CD4-positive, alpha-beta T cell treated with Interleukin-10 for 1 hour (primary cell): ENCODE measurements at regions not wholly inside any gene's neighbourhood (a gene's known extent, or its start where the extent isn't known, plus 50 kb on each side); places are given as distances from the start of the nearest gene placed in this dataset.

Experiments
- DNase-seq: peaks from one replicate; pipeline ENCODE4 v3.0.0-alpha.2; 2020

DNA sequence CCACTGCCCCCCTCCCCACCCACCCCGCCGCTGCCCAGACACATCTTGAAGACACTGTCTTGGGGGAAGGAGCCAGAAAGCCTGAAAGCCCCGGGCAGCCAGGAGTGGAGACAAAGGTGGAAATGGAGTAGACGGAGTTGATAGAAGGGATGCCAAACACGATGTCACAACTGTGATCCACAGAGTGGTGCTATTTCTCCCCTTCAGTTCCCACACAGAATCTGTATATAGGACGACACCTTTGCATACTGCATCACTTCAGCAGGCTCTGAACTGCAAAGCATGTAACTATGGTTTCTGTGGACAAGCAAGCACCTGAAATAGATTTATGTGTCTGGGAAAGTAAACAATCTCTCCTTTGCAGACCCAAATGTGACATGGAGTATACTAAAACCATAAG, 56.4 kb upstream of the F13A1 start:
- DNase-seq, result no peak

DNA sequence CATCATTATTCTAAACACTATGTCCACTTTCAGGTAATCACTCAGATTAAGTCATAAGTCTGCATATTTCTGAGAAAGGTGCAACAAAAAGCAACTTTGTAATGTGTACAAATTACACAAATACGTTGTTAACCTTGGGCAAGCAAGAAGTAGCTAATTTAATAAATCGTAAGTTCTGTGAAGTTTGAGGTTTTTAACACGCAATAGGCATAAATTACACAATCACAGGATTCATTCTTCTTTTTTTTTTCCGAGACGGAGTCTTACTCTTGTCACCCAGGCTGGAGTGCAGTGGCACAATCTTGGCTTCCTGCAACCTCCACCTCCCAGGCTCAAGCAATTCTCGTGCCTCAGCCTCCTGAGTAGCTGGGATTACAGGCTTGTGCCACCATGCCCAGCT, 57.2 kb upstream of the F13A1 start:
- no peak for DNase-seq

DNA sequence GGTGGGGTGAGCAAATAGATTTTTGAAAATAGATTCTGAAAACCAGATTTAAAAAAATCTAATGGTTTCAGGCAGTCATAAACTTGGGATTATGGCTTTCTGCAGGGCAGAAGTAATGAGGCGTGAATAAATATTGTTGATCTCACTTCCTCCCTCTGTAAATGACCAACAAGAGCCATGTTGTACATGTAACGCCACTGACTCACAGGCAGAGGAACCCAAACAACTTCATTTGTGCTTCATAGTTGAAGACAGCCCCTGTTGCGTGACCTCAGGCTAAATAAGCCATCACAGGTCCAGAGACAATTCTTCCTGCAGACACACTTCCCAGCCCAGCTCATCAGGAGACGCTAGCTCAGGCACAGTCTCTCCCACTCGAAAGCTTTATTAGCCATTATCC, 59.1 kb upstream of the F13A1 start:
- DNase-seq, result no peak

DNA sequence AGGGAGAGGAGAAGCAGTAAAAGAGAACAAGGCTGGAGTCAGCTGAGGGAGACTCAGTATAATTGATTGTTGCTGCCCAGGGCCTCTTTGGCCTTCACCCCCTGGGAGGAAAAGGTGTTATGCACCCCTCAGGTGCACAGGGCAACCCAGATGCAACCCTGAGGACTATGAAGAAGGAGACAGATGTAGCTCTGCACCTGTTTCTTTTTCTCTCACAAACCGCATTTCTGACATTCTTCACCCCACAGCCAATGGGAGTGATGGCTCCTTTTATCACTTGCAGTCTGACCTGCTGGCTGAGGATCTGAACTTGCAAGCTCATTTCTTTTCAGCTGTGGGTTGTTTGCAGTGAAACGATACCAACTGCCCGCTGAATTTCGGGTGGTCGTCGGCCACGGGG, 64.1 kb upstream of the F13A1 start:
- DNase-seq, result no peak

DNA sequence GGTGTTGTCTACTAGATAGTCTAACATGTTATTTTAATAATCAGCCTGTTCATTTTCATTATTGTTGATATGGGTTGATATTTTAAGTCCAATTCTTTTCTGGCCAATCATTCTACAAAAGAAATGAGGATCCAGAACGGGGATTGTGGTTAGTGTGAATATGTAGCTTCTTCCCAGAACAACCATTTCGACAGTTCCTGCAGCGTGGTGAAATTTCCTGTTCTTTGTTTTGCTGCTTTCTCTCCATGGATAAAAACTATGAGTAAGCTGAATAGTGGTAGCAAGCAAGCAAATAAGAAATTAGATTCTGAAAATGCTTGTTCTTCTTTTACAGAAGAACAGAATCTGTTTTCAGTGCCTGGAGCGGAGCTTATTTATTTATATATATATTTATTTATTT, 65.5 kb upstream of the F13A1 start:
- DNase-seq, result peak; percentile 8

DNA sequence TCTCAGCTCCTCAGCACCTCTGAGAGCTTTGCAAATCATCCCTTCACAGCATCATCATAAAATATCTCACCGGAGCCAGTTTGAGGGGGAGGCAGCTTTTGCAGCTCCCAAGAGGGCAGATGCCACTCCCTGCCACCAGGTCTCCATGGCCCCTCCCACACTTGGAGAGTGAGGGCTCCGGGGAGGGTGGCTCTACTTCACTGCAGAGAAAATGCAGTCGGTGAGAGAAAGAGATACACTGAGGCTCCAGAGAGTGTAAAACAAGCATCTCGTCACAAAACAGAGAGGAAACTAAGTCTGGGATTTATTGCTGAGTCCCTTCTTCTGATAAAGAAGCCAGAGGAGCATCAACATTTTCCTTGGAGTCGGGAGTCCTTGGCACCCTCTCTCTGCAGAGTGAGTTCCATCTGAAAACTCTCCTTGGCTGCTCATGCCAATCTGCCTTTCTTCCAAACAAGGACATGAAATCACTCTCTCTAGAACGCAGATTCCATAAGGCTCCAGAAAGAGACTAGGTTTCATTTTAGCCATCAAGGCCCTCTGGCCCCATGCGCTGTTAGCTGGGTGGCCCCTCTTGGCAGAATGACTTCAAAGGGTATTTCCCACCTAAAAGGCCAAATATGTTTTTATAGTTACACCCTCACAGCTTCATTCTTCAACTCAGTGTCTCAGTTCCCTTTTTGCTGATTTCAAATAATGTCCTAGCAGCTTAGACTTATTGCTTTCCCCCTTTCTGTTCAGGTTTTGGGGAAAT, 70.6 kb upstream of the F13A1 start:
- DNase-seq, result no peak

DNA sequence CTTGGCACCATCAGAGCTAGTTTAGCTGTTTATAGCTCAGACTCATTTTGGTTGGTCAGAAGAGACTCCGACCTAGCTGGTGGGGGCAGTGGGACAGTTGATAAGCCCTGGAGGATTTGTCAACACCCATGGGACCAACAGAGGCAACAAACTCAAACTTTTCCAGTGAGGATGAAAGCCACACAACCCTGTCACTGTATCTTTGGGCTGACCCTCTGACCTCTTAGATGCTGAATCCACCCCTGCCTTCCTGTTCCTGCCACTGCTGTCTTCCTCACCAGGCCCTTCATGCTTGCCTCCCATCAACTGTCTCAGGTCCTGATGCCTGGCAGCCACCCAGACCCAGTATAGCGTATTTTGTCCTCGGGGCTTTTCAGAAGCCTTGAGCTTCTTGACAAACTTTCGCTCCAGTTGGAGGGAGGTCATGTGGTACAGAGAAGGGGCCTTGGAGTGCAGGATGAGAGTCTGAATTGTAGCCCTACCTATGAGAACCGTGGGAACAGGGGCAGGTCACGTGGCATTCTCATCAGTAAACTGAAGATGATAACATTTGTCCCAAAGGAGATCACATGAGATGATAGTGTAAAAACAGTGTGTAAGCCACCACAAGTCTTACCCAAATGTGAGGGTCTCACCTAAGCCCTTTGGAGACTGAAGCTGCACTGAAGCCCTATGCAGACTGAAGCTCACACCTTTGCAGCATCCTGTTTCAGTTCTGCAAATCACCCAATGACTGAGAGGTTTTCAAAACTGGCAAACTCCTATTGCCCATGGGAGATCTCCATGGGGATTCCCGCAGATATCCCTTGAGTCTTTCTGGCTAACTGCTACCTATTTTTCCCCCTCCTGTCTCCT, 72.0 kb upstream of the F13A1 start:
- no peak for DNase-seq

DNA sequence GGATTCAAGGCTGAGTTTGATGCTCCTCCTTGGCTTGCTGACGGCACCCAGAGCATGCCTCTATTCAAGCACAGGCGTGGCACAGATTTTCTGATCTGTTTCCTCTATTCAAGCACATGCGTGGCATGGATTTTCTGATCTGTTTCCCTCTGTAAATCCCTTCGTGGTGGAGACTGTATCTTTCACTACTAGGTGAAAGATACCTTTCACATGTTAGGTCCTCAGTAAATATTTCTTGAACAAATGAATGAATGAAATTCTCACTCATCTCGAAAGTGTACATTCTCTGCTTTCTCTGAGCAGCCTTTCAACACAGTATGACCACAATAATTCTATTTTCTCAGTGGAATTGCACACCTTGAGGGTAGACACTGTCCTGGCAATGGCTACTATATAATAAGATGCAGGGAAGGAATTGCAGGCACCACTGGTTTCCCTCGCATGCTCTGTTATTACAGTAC, 72.6 kb upstream of the F13A1 start:
- no peak for DNase-seq

DNA sequence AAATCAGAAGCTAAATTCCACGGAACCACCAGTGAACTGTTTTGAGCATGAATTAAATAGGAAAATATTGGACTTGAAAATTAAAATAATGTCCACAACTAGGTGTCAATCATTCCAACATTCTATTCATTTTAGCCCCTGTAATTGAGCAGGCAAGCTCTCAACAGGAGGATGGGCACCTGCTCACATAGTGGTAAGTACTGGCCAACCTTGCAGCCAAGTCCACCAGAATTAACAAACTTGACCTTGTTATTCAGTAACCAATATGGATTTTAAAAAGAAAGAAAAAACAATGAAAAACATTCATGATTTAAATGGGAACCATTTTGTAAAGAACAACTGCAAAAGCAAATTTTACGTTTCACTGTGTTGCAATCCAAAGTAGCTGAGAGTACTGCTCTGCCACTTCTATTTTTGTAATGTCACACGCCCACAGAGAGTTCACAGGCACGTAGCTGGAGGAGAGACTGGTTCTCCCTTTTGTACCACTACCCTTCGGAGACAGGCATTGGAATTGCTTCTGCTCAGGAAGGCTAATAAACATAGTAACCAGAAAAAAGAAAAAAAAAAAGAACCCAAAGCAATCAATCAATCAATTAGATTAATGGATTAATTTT, 75.2 kb upstream of the F13A1 start:
- no peak for DNase-seq

DNA sequence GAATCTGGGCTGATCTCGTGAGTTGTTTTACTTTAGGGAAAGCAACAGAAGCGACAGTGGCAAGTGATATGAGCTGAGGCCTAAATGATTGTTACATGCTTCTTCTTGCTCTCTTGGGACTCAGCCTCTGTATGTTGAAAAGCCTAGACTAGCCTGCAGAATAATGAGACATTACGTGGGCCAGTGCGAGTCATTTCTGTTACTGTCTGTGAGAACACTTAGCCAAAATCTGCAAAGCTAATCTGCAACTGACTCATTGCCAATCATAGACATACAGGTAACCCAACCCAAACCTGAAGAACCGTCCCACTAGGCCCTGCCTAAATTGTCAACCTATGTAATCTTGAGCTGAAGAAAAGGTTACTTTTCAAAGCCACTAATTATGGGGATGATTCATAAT, 77.4 kb upstream of the F13A1 start:
- no peak for DNase-seq

DNA sequence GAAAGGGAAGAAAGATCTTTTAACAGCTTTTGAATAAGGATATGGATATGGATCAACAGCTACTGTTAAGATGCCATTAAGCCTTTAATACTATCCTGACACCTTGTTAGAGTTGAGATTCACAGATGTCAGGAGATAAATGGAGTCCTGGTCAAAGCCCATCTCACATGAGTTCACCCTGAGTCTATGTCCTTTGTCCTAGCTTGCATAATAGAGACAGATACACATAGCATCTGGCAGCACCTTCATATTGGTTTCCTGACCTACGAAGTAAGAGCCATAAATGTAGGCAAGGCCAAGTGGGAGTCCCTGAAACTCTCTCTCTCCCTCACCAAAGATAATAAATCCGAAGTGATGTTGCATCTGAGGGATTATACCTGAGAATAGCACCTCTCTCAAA, 79.1 kb upstream of the F13A1 start:
- no peak for DNase-seq

DNA sequence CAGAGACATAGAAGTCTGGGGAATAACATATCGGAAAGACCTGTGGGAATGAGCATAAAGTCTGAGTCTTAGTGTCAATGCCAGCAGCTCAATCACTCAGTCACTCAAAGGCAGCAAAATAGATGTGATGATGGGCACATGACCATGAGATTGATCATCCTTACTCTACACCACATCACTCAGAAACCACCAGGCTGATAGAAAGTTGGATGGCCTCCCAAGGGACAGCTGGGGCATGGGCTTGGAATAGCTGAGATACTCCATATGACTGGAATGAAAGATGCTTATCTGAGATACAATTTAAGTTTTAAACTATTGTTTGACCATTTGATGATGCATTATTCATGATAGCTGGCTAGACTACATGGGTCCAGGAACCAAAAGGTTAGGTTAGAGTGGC, 80.9 kb upstream of the F13A1 start:
- DNase-seq, result no peak

DNA sequence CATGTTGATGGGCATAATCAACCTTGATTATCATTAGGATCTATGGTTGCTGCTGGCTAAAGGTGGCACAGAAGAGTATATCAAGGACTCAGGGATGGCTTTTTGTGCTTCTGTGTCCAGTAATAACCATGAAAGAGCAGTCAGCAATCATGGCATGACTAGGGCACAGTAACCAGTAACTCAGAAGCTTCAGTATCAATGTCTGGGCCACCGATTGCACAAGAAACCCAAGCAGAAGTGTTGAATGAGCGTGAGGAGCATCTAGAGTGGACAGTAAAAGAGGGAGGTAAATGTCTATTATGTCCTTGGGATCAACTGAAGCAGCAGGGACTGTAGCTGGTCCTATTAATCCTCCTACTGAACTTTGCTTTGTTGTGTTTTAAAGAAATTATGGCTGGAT, 81.5 kb upstream of the F13A1 start:
- no peak for DNase-seq

DNA sequence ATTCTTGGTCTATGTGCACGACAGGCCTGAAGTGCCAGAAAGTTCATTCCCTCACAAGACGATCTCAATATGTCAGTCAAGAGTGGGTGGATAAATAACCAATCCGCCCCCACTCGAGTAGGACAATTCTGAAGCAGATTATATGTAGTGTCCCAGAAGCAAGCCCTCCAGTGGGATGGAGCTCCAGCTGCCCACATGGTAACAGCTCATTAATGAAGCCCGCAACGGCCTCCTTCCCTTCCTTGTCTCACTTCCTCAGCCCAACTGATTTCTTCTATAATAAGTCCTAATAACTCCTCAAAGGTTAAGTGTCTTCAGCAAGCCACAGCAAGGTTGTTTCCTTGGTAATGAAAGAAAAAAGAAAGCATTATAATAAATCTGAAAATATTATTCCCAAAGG, 82.1 kb upstream of the F13A1 start:
- no peak for DNase-seq

DNA sequence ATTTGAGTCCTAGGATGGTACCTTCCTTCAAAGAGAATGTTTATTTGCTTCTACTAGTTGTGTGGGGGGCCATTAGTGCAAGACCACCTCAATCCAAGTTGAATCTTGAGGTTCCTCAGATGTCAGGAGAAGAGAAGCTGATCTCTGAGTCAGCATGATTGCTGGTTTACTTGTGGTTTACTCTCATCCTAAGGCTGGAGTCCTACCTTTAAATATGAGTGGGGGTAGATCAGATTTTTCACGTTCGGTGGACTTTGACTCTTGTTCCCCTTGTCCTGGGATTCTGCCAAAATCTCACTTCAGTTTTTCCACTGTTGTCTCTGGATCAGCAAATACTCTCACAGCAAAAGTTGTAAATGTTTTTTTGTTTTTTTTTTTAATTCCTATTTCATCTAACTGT, 84.6 kb upstream of the F13A1 start:
- no peak for DNase-seq

DNA sequence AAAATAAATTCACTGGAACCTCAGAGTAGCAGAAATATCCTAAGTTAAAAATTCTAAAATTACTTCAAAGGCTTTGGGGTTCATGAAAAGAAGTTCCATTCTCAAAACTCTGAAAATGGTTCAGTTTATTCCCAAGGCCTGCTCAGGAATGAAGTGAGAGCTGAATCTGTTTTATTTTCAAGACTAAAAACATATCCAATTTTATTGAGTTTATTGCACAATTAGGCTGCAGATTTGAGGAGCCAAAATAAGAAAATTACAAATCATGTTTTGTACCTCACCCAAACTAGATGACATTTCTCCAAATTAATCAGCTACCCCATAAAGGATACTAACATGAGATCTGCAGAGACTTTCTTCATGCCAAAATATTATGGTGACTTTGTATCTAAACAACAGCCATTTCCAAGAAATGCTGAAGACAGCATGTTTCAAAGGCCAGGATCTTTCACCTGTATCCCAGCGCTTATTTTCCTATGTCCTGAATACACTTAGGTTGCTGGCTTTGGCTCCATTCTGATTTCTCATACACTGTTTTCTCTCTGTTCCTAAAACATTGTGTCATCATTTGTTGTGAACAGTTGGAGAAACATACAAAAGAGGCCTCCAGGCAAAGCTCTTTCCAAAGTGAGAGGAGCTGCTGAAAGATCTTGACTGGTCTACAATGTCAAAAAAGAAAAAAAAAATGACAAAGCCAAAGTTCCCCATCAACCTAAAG, 85.7 kb upstream of the F13A1 start:
- DNase-seq, result no peak

DNA sequence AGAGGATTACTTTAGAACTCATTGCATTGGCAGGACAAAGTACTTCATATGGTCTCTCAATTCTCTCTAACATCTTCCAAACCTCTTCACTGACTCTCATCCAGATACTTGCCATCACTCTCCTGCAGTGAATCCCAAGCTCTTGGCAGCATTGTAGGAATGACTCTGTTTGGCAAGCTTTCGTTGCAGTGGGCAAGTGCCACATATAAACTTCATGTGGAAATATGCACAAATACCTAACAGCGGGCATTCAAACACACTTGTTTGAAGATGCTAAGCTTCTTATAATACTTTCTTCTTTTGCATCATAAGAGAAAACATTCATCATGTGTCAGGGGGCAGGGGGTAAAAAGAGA, 86.2 kb upstream of the F13A1 start:
- no peak for DNase-seq

DNA sequence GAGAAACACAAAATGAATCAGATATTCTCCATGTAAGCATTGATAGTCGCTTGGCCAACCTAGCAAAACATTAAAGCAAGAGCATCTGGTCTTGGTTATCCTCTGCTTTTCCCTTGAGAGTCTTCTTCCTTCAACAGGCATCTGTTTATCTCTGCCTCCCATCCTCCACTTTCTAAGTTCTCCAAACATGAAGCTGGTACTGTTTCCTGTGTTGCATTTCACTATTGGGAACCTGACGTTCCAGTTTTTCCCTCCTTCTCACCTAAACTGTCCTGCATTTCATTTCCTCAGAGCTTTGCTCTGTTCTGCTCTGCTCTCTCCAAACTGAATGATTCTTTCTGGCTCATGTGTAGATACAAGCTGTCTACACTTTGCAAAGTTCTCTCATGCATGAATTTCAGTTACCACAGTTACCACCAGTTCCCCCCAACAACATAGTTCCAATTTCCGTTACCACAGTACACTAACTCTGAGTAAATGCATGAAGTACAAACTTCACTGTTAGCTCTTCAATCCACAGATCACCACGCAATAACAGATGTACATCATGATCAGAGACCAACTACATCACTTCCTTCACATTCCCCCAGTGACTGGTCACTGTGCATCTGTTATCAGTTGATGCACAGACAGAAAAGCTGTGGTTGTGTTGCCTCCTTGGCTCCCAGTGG, 86.7 kb upstream of the F13A1 start:
- no peak for DNase-seq

DNA sequence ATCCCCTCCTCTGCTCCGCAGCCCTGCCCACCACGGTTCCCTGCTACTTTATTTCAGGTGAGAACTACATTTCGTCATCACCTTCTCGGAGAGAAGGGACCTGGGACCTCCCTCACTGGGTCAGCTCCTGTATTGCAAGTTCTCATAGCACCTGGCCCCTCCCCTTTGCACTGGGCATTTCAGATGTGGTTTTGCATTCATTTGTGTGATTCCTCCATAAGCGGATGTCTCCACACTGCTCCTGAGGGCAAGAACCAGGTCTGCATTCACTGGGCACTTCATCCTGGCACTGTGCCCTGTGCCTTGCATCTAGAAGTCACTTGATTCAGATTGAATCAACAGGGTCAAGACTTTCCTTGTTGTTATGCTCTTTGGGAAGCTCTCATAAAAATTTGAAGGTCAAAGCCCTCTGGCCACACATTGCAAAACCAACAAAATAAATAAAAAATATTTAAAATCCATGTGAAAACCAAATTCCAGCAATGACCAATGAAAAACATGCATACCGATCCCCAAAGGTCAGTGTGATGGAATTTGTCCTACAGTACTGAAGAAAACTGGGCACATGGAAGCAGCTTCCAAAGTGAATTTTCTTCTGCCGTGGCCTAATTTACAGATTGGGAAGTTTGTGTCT, 89.1 kb upstream of the F13A1 start:
- DNase-seq, result no peak

DNA sequence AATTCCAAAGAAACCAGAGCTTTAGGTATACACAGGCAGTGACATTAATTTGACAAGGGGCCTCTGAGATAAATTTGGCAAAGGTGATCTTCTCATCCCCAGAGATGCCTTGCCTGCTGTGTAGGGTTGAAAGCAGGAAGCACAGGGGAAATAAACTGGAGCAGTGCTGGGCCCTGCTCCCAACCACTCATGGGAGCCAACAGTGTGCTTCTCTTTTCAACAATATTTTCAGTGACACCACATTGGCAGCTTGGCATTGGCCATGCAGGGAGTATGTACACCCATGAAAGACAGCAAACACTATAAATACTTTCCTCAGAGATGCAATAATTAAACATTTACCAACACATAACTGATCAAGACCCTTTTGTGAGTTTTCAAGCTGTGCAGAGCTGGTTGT, 90.7 kb upstream of the F13A1 start:
- DNase-seq, result no peak

DNA sequence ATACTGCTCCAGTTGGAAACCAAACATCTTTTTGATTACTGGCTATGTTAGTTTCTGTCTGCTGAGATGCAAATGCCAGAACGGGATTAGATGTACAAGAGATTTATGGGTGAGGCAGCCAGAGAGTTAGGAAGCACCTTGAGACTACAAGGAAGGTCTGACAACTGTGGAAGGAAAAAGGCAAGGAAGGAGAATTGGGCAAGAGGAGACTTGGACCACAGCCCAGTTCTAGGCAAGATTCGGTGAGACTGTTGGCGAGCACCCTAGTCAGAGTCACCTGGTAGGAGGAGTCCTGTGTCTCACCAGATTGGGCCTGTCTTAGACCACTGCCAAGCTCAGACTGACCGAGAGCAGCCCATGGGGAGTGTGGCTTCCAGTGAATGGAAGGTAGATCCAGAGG, 91.8 kb upstream of the F13A1 start:
- DNase-seq, result no peak

DNA sequence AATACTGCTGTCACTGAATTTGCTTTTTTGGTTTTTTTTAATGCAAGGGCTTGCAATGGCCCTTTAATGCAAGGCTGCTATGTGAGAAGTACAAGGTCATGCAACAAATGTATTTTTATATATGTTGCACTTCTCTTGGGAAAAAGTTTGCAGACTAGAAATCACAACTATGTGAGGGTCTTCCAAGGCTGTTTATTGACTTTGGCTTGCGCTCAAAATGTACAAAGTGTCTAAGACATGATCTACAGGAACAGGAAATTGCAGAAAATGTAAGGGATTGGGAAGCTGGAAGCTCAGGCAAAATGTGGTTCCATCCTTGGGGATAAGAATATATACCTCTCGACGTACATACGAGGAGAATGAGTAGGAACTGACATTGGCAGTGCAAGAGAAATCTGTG, 92.2 kb upstream of the F13A1 start:
- no peak for DNase-seq
